GM18909 (cell line): ENCODE measurements at regions not wholly inside any gene's neighbourhood (a gene's known extent, or its start where the extent isn't known, plus 50 kb on each side); places are given as distances from the start of the nearest gene placed in this dataset.
"Not testable (repeated sequence)": the region's sequence is repeated elsewhere in the genome, so short reads cannot be mapped to it uniquely, and the experiment has no call there.

Experiments
- ATAC-seq: cut with Tn5 transposase; IDR thresholded peaks from one replicate; pipeline ENCODE4 v1.9.1; 2021; ENCODE audit warnings: mild to moderate bottlenecking; ENCODE audit not compliant: unreplicated experiment, poor library complexity

- ATAC-seq, result no peak
Observed at GRCh38 chr15:46961795-46962194, 755.5 kb upstream of the SEMA6D start.

GRCh38 chr15:46988055-46988454 lies 729.2 kb upstream of the SEMA6D start:
- ATAC-seq, result not testable (repeated sequence)

GRCh38 chr15:46996359-46996758 lies 720.9 kb upstream of the SEMA6D start:
- ATAC-seq, result no peak

GRCh38 chr15:46997501-46997900 lies 719.8 kb upstream of the SEMA6D start:
- no peak for ATAC-seq

- no peak for ATAC-seq
Observed at GRCh38 chr15:47003568-47003967, 713.7 kb upstream of the SEMA6D start.

- ATAC-seq, result no peak
Observed at GRCh38 chr15:47013446-47013845, 703.9 kb upstream of the SEMA6D start.

GRCh38 chr15:47027322-47027946 lies 689.9 kb upstream of the SEMA6D start:
- ATAC-seq, result no peak

- ATAC-seq, result no peak
Observed at GRCh38 chr15:47035475-47036406, 681.6 kb upstream of the SEMA6D start.

- ATAC-seq, result no peak
Observed at GRCh38 chr15:47037003-47037402, 680.3 kb upstream of the SEMA6D start.

GRCh38 chr15:47039225-47039624 lies 678.1 kb upstream of the SEMA6D start:
- ATAC-seq, result no peak

GRCh38 chr15:47041301-47041700 lies 676.0 kb upstream of the SEMA6D start:
- no peak for ATAC-seq

GRCh38 chr15:47047981-47048380 lies 669.3 kb upstream of the SEMA6D start:
- not testable (repeated sequence) for ATAC-seq

GRCh38 chr15:47066392-47066791 lies 650.9 kb upstream of the SEMA6D start:
- ATAC-seq, result no peak

GRCh38 chr15:47077846-47078245 lies 639.5 kb upstream of the SEMA6D start:
- not testable (repeated sequence) for ATAC-seq

GRCh38 chr15:47095833-47096232 lies 621.5 kb upstream of the SEMA6D start:
- ATAC-seq, result no peak

- ATAC-seq, result not testable (repeated sequence)
Observed at GRCh38 chr15:47098526-47098925, 618.8 kb upstream of the SEMA6D start.

- not testable (repeated sequence) for ATAC-seq
Observed at GRCh38 chr15:47099801-47100200, 617.5 kb upstream of the SEMA6D start.

- not testable (repeated sequence) for ATAC-seq
Observed at GRCh38 chr15:47108800-47109199, 608.5 kb upstream of the SEMA6D start.

GRCh38 chr15:47116698-47117097 lies 600.6 kb upstream of the SEMA6D start:
- no peak for ATAC-seq

GRCh38 chr15:47119349-47119748 lies 598.0 kb upstream of the SEMA6D start:
- no peak for ATAC-seq

- ATAC-seq, result no peak
Observed at GRCh38 chr15:47124430-47125102, 592.7 kb upstream of the SEMA6D start.
